ENCODE measurements at regions not wholly inside any gene's neighbourhood (a gene's known extent, or its start where the extent isn't known, plus 50 kb on each side); places are given as distances from the start of the nearest gene placed in this dataset.

DNA sequence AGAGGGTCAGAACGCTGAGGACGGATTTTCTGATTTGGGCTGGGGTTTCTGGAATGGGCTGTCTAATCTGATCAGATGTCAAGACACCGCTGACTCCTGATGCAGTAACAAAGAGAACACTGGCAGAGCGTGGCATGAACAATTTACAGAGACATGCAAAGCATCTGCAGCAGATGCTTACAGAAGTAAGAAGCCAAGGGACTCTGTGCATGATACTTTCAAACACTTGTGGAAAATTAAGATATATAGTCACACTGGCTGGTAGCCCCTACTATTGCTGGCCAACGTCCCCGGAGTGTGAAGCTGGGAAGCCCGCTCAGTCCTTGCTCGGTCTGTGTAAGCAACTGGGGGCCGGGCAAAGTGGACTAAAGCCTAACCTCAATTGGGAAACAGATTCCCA, 903.7 kb downstream of the BRD1 start:
- no peak for TF ChIP-seq CTCF (IDR thresholded peaks at IDR 0.05; ENCODE audit: borderline replicate concordance, insufficient read depth, low read depth, low read length)
- H3K4me3 ChIP-seq (ENCODE audit: low read depth, low read length) = no peak overlapping the region

- no peak overlapping the region for H3K4me3 ChIP-seq (ENCODE audit: low read depth, low read length)
- TF ChIP-seq CTCF (IDR thresholded peaks at IDR 0.05; ENCODE audit: borderline replicate concordance, insufficient read depth, low read depth, low read length) = no peak
These were observed 904.4 kb downstream of the BRD1 start for GRCh38 chr22:48923165-48923865.

- H3K4me3 ChIP-seq (ENCODE audit: low read depth, low read length) = no peak overlapping the region
- TF ChIP-seq CTCF (IDR thresholded peaks at IDR 0.05; ENCODE audit: borderline replicate concordance, insufficient read depth, low read depth, low read length) = no peak
These were observed 906.2 kb downstream of the BRD1 start for GRCh38 chr22:48921411-48921903.

DNA sequence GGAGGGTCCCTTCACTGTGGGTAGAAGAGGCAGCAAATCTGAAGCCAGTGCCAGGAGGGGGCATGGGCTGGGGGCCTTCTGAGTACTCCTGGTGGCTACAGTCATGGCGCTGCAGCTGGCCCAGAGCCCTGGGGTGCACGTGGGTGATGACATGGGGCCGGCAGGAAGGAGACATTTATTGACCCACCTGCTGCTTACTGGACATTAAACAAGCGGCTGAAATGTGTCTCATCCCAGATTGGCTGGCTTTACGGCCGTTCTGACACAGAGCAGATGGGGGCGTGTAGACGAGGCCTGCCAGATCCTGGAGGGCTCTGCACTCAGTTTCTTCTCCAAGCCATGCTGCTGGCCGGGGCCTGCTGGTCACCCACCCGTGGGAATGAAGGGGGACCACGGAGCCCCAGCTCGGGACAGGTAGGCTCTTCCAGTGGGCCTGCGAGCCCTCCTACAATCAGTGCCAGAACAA, 906.9 kb downstream of the BRD1 start:
- TF ChIP-seq CTCF (IDR thresholded peaks at IDR 0.05; ENCODE audit: borderline replicate concordance, insufficient read depth, low read depth, low read length) = no peak
- H3K4me3 ChIP-seq (ENCODE audit: low read depth, low read length) = no peak overlapping the region

DNA sequence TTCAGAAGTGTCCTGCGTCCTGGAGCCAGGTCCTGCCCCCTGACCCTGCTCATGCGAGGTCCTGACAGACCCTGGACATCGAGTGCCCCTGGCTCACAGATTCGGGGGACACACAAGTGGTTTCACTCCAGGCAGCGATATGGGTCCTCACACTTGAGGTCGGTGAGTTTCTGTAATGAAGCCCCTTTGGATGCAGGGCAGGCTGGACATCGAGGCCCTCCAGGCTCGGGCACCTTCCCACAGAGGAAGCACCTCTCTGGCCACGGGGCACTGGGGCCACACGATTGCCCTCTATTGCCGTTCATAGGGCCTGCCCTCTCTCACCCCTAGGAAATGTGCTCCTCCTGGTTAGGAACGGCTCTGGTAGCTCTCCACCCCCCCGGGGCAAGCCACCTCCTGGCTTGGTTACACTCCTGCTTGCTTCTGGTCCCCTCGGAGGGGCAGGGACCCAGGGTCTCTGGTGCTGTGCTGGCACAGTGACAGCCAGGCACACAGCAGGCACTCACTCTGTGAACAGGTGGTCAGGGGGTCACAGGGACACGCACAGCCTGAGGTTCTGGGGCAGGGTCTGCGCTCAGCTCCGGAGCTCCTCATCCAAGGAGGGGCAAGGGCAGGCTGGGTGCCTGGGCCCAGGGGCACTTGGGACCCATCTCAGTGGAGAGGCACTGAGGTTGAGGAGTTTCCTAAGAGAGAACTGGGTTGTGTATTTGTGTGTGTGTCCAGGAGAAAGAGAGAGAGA, 907.7 kb downstream of the BRD1 start:
- no peak for TF ChIP-seq CTCF (IDR thresholded peaks at IDR 0.05; ENCODE audit: borderline replicate concordance, insufficient read depth, low read depth, low read length)

GRCh38 chr22:48919187-48919590, 908.5 kb downstream of the BRD1 start:
- H3K4me3 ChIP-seq (ENCODE audit: low read depth, low read length) = no peak overlapping the region
- TF ChIP-seq CTCF (IDR thresholded peaks at IDR 0.05; ENCODE audit: borderline replicate concordance, insufficient read depth, low read depth, low read length) = no peak

More for the DNA sequence above, 907.7 kb downstream of the BRD1 start:
- H3K4me3 ChIP-seq (ENCODE audit: low read depth, low read length) = no peak overlapping the region
